ENCODE measurements at regions not wholly inside any gene's neighbourhood (a gene's known extent, or its start where the extent isn't known, plus 50 kb on each side); places are given as distances from the start of the nearest gene placed in this dataset.
"Not testable (repeated sequence)": the region's sequence is repeated elsewhere in the genome, so short reads cannot be mapped to it uniquely, and the experiment has no call there.

GRCh38 chr5:119897537-119898370 is 268.4 kb downstream of the FAM170A start:
- DNase-seq: no peak

GRCh38 chr5:119899981-119900380 is 270.6 kb downstream of the FAM170A start:
- no peak for DNase-seq

- DNase-seq: no peak
These were observed 273.2 kb downstream of the FAM170A start for GRCh38 chr5:119902593-119902992.

GRCh38 chr5:119913425-119913824 is 284.1 kb downstream of the FAM170A start:
- no peak for DNase-seq

GRCh38 chr5:119919279-119919678 is 289.9 kb downstream of the FAM170A start:
- DNase-seq: no peak

- no peak for DNase-seq
These were observed 296.9 kb downstream of the FAM170A start for GRCh38 chr5:119926301-119926700.

- DNase-seq: no peak
These were observed 299.6 kb downstream of the FAM170A start for GRCh38 chr5:119928974-119929373.

- DNase-seq: no peak
These were observed 301.1 kb downstream of the FAM170A start for GRCh38 chr5:119930490-119930889.

- no peak for DNase-seq
These were observed 313.8 kb downstream of the FAM170A start for GRCh38 chr5:119943148-119943547.

- DNase-seq: no peak
These were observed 316.3 kb downstream of the FAM170A start for GRCh38 chr5:119945691-119946090.

- no peak for DNase-seq
These were observed 318.8 kb downstream of the FAM170A start for GRCh38 chr5:119948162-119948561.

GRCh38 chr5:119949426-119949999 is 320.2 kb downstream of the FAM170A start:
- no peak for DNase-seq

- DNase-seq: no peak
These were observed 322.1 kb downstream of the FAM170A start for GRCh38 chr5:119951330-119951934.

GRCh38 chr5:119953474-119953873 is 324.1 kb downstream of the FAM170A start:
- no peak for DNase-seq

GRCh38 chr5:119954106-119954505 is 324.7 kb downstream of the FAM170A start:
- no peak for DNase-seq

GRCh38 chr5:119961993-119962392 is 332.6 kb downstream of the FAM170A start:
- DNase-seq: no peak

- no peak for DNase-seq
These were observed 336.7 kb downstream of the FAM170A start for GRCh38 chr5:119966028-119966427.

GRCh38 chr5:119968690-119969089 is 339.3 kb downstream of the FAM170A start:
- no peak for DNase-seq

- DNase-seq: not testable (repeated sequence)
These were observed 357.7 kb downstream of the FAM170A start for GRCh38 chr5:119987077-119987476.

GRCh38 chr5:119991625-119992024 is 362.3 kb downstream of the FAM170A start:
- DNase-seq: no peak

GRCh38 chr5:119996128-119996527 is 366.8 kb downstream of the FAM170A start:
- no peak for DNase-seq

GRCh38 chr5:120007598-120007997 is 378.2 kb downstream of the FAM170A start:
- no peak for DNase-seq

GRCh38 chr5:120012431-120012830 is 383.1 kb downstream of the FAM170A start:
- no peak for DNase-seq

GRCh38 chr5:120014535-120014934 is 385.2 kb downstream of the FAM170A start:
- no peak for DNase-seq
